GM12878 (cell line): ENCODE measurements at regions not wholly inside any gene's neighbourhood (a gene's known extent, or its start where the extent isn't known, plus 50 kb on each side); places are given as distances from the start of the nearest gene placed in this dataset.

ENCODE experiments used
- ATF2 ChIP-seq: IDR thresholded peaks from 2 replicates; pipeline ENCODE4 v1.6.1; 2012; ENCODE audit warnings: low read length, inconsistent platforms
- KDM1A ChIP-seq: fragments of 200-600 bp; sonication (generic); IDR thresholded peaks from 2 replicates; pipeline ENCODE4 v1.6.1; 2016; ENCODE audit warnings: borderline replicate concordance
- POLR2AphosphoS5 ChIP-seq: IDR thresholded peaks from 2 replicates; pipeline ENCODE4 v1.6.1; 2011; ENCODE audit warnings: mild to moderate bottlenecking, low read length, inconsistent platforms
- ZNF217 ChIP-seq: fragments of 450-650 bp; IDR thresholded peaks from 2 replicates; pipeline ENCODE4 v1.6.1; 2017; ENCODE audit warnings: antibody characterized with exemption, mild to moderate bottlenecking
- TF ChIP-seq, protein P1 (sequence below): IDR thresholded peaks from 2 replicates; pipeline ENCODE4 v1.6.1; 2012; ENCODE audit warnings: low read depth, low read length, improper control_type of control experiment
- TF ChIP-seq, protein P2 (sequence below), 3 experiments: IDR thresholded peaks in 2 of 3; conservative IDR thresholded peaks in 1 of 3; 2 replicates each; pipeline ENCODE4 v1.5.1; 2011; ENCODE audit warnings: low read depth in 3 of 3, low read length in 3 of 3, mild to moderate bottlenecking in 3 of 3, control low read depth in 2 of 3, moderate library complexity in 2 of 3, inconsistent platforms in 1 of 3, mixed read lengths in 1 of 3; ENCODE audit not compliant: control insufficient read depth in 2 of 3, insufficient read depth in 1 of 3; ENCODE audit errors: extremely low read depth in 1 of 3

DNA sequence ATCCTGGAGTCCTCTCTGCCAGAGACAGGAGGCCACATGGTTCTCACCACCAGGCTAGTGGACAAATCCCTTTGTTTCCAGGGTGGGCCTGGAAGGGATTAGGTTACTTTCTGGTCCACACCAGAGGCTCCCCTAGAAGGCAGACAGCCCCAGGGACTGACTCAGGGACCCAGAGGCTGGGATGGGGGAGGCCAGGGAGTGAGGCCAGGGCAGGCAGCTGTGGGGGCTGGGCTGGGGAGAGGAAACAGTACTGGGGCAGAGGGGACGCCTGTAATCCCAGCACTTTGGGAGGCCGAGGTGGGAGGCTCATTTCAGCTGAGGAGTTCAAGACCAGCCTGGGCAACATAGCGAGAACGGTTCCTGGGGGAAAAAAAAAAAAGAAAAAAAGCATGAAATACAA, 64.7 kb downstream of the TNFAIP2 start:
- TF ChIP-seq POLR2AphosphoS5 (no peak), KDM1A (no peak), ATF2 (no peak), ZNF217 (no peak)
- TF ChIP-seq, protein P1, sequence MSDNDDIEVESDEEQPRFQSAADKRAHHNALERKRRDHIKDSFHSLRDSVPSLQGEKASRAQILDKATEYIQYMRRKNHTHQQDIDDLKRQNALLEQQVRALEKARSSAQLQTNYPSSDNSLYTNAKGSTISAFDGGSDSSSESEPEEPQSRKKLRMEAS = no peak
- TF ChIP-seq, protein P2, sequence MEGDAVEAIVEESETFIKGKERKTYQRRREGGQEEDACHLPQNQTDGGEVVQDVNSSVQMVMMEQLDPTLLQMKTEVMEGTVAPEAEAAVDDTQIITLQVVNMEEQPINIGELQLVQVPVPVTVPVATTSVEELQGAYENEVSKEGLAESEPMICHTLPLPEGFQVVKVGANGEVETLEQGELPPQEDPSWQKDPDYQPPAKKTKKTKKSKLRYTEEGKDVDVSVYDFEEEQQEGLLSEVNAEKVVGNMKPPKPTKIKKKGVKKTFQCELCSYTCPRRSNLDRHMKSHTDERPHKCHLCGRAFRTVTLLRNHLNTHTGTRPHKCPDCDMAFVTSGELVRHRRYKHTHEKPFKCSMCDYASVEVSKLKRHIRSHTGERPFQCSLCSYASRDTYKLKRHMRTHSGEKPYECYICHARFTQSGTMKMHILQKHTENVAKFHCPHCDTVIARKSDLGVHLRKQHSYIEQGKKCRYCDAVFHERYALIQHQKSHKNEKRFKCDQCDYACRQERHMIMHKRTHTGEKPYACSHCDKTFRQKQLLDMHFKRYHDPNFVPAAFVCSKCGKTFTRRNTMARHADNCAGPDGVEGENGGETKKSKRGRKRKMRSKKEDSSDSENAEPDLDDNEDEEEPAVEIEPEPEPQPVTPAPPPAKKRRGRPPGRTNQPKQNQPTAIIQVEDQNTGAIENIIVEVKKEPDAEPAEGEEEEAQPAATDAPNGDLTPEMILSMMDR (IDR thresholded peaks at IDR 0.05 in 2 of 3, conservative IDR thresholded peaks at IDR 0.05 in 1 of 3; ENCODE audit: control insufficient read depth in 2 of 3, extremely low read depth in 1 of 3, insufficient read depth in 1 of 3, low read depth in 3 of 3, low read length in 3 of 3) = no peak
